T-cell (primary cell): ENCODE measurements at regions not wholly inside any gene's neighbourhood (a gene's known extent, or its start where the extent isn't known, plus 50 kb on each side); places are given as distances from the start of the nearest gene placed in this dataset.

Experiments
- ATAC-seq, 4 experiments: fragments of 200-7000 bp in 3 of 4; fragments of 150-1000 bp in 1 of 4; cut with Tn5 transposase; replicated peaks in 1 of 4; 1 replicate in 3 of 4; 2 replicates in 1 of 4; pipeline ENCODE4 v1.10.0; 2021; ENCODE audit warnings: moderate library complexity in 3 of 4, mild to moderate bottlenecking in 2 of 4, moderate number of reproducible peaks in 1 of 4
- CTCF ChIA-PET, 2 donors: fragments of 300-600 bp; sonication (Branson Sonifier 250); formaldehyde crosslinking; loops; one replicate each; lab custom pipeline; 2022; ENCODE audit warnings: antibody characterized with exemption in 2 of 2; lab: Charles Lee
- POLR2A ChIA-PET, 2 donors: fragments of 300-600 bp; sonication (Branson Sonifier 250); formaldehyde crosslinking; loops; one replicate each; lab custom pipeline; 2022; ENCODE audit warnings: antibody characterized with exemption in 2 of 2; lab: Charles Lee
- DNase-seq, 35 experiments: peaks; one replicate each; pipeline versions ENCODE4 v3.0.0 to v3.0.0-alpha.2; 2013 to 2023
- H3K27ac ChIP-seq: one replicate; pipeline ENCODE4 v1.5.1; 2013; ENCODE audit warnings: low read length
- H3K27me3 ChIP-seq, 2 experiments: replicated peaks in 1 of 2; 1 replicate in 1 of 2; 2 replicates in 1 of 2; pipeline versions ENCODE4 v1.6.1 to v1.7.0; 2013; ENCODE audit warnings: low read length in 1 of 2, mixed read lengths in 1 of 2; ENCODE audit not compliant: control insufficient read depth in 2 of 2, insufficient read depth in 2 of 2; ENCODE audit errors: extremely low read depth in 1 of 2
- H3K36me3 ChIP-seq, 2 donors: 1 replicate in 1 of 2; 2 replicates in 1 of 2; pipeline versions ENCODE4 v1.6.1 to v1.7.0; 2013; ENCODE audit warnings: low read length in 1 of 2; ENCODE audit not compliant: control insufficient read depth in 2 of 2, insufficient read depth in 1 of 2; ENCODE audit errors: extremely low read depth in 1 of 2
- H3K4me1 ChIP-seq, 2 experiments: 1 replicate in 1 of 2; 2 replicates in 1 of 2; pipeline versions ENCODE4 v1.6.1 to v1.7.0; 2013; ENCODE audit warnings: low read length in 2 of 2, mixed read lengths in 1 of 2; ENCODE audit not compliant: insufficient read depth in 2 of 2, control insufficient read depth in 1 of 2; ENCODE audit errors: extremely low read depth in 1 of 2
- H3K4me3 ChIP-seq, 2 donors: 1 replicate in 1 of 2; 2 replicates in 1 of 2; pipeline versions ENCODE4 v1.5.1 to v1.7.0; 2013; ENCODE audit warnings: mild to moderate bottlenecking in 2 of 2, low read length in 1 of 2, moderate library complexity in 1 of 2; ENCODE audit not compliant: control insufficient read depth in 1 of 2; ENCODE audit errors: extremely low read depth in 1 of 2
- H3K9me3 ChIP-seq: 2 replicates; pipeline ENCODE4 v1.7.0; 2013
- H3K27ac Mint-ChIP-seq, 2 donors: one replicate each; pipeline ENCODE4 v1.8.0; 2020 to 2021; ENCODE audit warnings: mild to moderate bottlenecking in 2 of 2, mixed read lengths in 2 of 2
- H3K27me3 Mint-ChIP-seq, 2 donors: one replicate each; pipeline ENCODE4 v1.8.0; 2021 to 2022; ENCODE audit warnings: mixed read lengths in 2 of 2
- H3K36me3 Mint-ChIP-seq: one replicate; pipeline ENCODE4 v1.8.0; 2021; ENCODE audit warnings: mixed read lengths
- H3K4me1 Mint-ChIP-seq, 3 donors: one replicate each; pipeline ENCODE4 v1.8.0; 2020 to 2022; ENCODE audit warnings: mixed read lengths in 3 of 3, mild to moderate bottlenecking in 1 of 3
- H3K4me3 Mint-ChIP-seq, 3 donors: one replicate each; pipeline ENCODE4 v1.8.0; 2020 to 2022; ENCODE audit warnings: mild to moderate bottlenecking in 3 of 3, mixed read lengths in 3 of 3, moderate library complexity in 3 of 3
- H3K9me3 Mint-ChIP-seq, 3 donors: one replicate each; pipeline ENCODE4 v1.8.0; 2020 to 2022; ENCODE audit warnings: mixed read lengths in 3 of 3
- WGBS: methylation state at CpG from one replicate; pipeline ENCODE4 v1.1.5; 2013; ENCODE audit warnings: missing lambda C conversion rate; ENCODE audit not compliant: insufficient coverage; 5-methylcytosine and 5-hydroxymethylcytosine counted together

DNA sequence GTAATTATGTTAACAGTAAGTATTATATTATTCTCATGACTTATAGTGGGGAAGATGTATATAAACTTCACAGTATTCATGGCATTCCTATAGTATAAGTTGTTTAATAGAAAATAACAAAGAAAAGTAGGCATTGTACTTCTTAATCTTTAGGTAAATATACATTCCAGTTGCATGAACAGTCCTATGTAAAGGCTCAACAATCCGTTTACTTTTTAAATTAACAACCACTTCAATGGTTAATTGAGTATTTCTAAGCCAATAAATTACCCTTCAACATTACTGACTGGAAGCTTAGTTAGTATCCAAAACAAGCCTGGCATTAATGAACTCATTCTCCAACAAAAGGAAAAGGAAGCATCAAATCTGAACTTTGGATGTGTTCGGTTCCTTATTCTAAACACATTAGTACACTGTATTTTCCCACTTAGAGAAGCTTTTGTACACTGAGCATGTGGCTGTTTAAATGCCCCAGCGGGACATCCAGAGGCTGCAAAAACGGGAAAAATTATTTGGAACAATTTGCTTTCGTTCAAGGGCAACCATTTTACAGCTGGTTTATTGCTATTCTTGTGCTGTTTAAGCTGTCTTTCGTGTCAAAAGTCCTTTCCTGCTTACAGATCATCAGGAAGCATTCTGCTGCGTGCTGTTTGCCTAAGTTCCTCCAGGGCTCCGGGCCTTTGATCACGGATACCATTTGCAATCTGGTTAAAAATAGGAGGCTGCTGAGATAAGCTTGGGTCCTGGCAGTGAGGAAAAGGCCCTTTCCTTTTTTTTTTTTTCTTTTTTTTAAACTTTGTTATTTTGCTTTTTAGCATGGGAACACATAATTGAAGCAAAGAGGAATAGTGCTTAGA, 460.3 kb downstream of the SPRY1 start:
- no peak for DNase-seq
- 13% methylated on average over 4 of the region's 9 CpGs for WGBS
- H3K36me3 Mint-ChIP-seq: no peaks in the 10 kb centered on the region
- Histone ChIP-seq H3K4me1 (no peaks in the 10 kb centered on the region), H3K4me3 (no peak overlapping the region), H3K27me3 (no peaks in the 10 kb centered on the region), H3K27ac (no peak overlapping the region), H3K36me3 (no peaks in the 10 kb centered on the region), H3K9me3 (no peaks in the 10 kb centered on the region)
- no peak overlapping the region for H3K27ac Mint-ChIP-seq
- no peak for ATAC-seq
- H3K4me3 Mint-ChIP-seq: no peak overlapping the region
- no peaks in the 10 kb centered on the region for H3K9me3 Mint-ChIP-seq
- H3K4me1 Mint-ChIP-seq: no peaks in the 10 kb centered on the region
- CTCF ChIA-PET: no interaction called here
- POLR2A ChIA-PET: interaction anchor here in 1 of 2 donors (0.7 kb wide), 1 partner anchor 65 kb away, joined by 4 read pairs; no protein-coding TSS in a partner anchor
- no peaks in the 10 kb centered on the region for H3K27me3 Mint-ChIP-seq

DNA sequence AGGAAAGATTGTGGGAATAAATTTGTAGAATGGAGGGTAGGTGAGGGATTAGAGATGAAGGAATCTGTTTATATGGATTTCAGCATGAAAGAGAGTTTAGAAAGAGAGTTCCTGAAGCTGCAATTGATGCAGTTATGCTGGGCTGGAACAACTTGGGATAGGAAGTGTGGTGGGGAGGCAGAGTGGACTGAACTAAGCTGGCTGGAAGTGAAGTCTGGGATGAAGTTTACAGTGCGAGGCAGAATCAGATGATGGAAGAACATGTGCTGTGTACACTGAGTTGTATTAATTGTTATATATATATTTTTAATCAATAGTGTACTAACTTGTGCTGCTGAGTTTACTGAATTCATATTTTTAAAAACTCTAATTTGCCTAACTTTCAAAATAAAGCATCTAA, 461.9 kb downstream of the SPRY1 start:
- H3K27ac Mint-ChIP-seq: no peak overlapping the region
- no peaks in the 10 kb centered on the region for H3K27me3 Mint-ChIP-seq
- H3K27me3 ChIP-seq: no peaks in the 10 kb centered on the region
- no peaks in the 10 kb centered on the region for H3K9me3 Mint-ChIP-seq
- no peak overlapping the region for H3K4me3 Mint-ChIP-seq
- DNase-seq: no peak
- H3K4me1 ChIP-seq: no peaks in the 10 kb centered on the region
- no peaks in the 10 kb centered on the region for H3K36me3 ChIP-seq
- no peak overlapping the region for H3K27ac ChIP-seq
- no CpG with 5 or more reads among the region's 1 CpG for WGBS
- H3K4me1 Mint-ChIP-seq: no peaks in the 10 kb centered on the region
- no peak overlapping the region for H3K4me3 ChIP-seq
- ChIA-PET POLR2A (no interaction called here), CTCF (no interaction called here)
- no peaks in the 10 kb centered on the region for H3K36me3 Mint-ChIP-seq
- H3K9me3 ChIP-seq: no peaks in the 10 kb centered on the region
- no peak for ATAC-seq

DNA sequence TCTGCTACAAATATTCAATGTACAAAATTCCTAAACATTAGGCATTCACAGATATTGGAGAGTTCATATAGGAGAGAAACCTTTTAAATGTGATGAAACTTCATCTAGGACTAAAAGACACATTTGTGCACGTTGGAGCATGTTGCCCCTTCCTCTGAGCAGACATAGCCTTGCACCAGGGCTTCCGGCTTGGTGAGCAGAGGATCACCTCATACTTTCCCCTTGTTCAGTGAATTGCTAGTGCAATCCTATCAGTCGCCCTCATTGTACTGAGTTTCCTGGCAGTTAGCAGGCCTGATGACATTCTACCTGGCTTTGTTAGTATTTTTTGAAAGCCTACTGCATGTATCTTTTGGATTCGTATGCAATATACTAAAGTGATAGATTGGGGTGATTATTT, 466.2 kb downstream of the SPRY1 start:
- Mint-ChIP-seq H3K4me3 (no peak overlapping the region), H3K36me3 (no peaks in the 10 kb centered on the region), H3K27me3 (no peaks in the 10 kb centered on the region), H3K27ac (no peak overlapping the region), H3K4me1 (no peaks in the 10 kb centered on the region), H3K9me3 (peaks cover 0 to under 1% (median 0%) of the 10 kb centered on the region in 3 donors)
- Histone ChIP-seq H3K4me3 (no peak overlapping the region), H3K36me3 (no peaks in the 10 kb centered on the region), H3K4me1 (no peaks in the 10 kb centered on the region), H3K9me3 (no peaks in the 10 kb centered on the region), H3K27me3 (no peaks in the 10 kb centered on the region), H3K27ac (no peak overlapping the region)
- 67% methylated on average over 1 of the region's 4 CpGs for WGBS
- no peak for DNase-seq
- no peak for ATAC-seq
- CTCF ChIA-PET: no interaction called here
- POLR2A ChIA-PET: no interaction called here

DNA sequence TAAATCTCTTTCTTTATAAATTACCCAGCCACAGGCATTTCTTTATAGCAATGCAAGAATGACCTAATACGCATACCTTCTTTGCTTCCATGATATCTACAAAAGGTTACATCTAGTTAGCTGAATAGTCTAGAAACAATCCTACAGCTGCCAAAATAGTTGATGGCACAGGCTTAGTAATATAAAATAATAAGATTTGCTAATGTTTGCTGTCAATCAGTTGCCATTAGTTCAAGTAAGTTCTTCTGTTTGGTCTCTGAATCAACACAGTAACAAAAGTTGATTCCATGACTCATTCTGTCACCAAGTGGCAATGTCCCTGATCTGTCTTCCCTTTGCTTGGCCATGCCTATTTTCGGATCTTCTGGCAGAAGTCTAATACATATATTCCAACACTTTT, 470.2 kb downstream of the SPRY1 start:
- no peak overlapping the region for H3K4me3 ChIP-seq
- Mint-ChIP-seq H3K27me3 (no peaks in the 10 kb centered on the region), H3K9me3 (peaks cover 0 to 4% (median 0%) of the 10 kb centered on the region in 3 donors), H3K27ac (no peak overlapping the region), H3K36me3 (no peaks in the 10 kb centered on the region), H3K4me1 (no peaks in the 10 kb centered on the region), H3K4me3 (no peak overlapping the region)
- H3K9me3 ChIP-seq: no peaks in the 10 kb centered on the region
- no peaks in the 10 kb centered on the region for H3K4me1 ChIP-seq
- no peaks in the 10 kb centered on the region for H3K36me3 ChIP-seq
- ChIA-PET CTCF (no interaction called here), POLR2A (no interaction called here)
- H3K27me3 ChIP-seq: no peaks in the 10 kb centered on the region
- no peak for DNase-seq
- no peak overlapping the region for H3K27ac ChIP-seq
- ATAC-seq: no peak
- 60% methylated on average over 1 of the region's 2 CpGs for WGBS

DNA sequence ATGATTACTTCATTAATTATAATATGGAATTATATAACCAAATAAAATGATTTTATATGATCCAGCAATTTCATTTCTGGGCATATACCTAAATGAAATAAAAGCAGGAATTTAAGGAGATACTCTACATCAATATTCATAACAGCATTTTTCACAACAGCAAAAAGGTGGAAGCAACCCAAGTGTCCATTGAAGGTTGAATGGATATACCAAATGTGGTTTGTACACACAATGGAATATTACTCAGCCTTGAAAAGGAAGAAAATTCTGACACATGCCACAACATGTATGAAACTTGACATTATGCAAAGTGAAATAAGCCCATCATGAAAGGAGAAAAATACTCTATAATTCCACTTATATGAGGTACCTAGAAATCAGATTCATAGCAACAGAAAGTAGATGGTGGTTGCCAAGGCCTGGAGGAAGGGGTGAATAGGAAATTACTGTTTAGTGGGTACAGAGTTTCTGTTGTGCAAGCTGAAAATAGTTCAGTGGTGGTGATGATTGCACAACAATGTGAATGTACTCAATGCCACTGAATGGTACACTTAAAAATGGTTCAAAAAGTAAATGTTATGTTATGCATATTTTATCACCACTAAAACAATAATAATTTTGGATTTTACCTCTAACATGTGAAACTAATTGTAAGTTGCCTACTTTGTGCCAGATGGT, 471.5 kb downstream of the SPRY1 start:
- Mint-ChIP-seq H3K4me3 (no peak overlapping the region), H3K9me3 (peaks cover 0 to 4% (median 0%) of the 10 kb centered on the region in 3 donors), H3K36me3 (no peaks in the 10 kb centered on the region), H3K27ac (no peak overlapping the region), H3K27me3 (no peaks in the 10 kb centered on the region), H3K4me1 (no peaks in the 10 kb centered on the region)
- Histone ChIP-seq H3K27ac (no peak overlapping the region), H3K9me3 (no peaks in the 10 kb centered on the region), H3K4me1 (no peaks in the 10 kb centered on the region), H3K4me3 (no peak overlapping the region), H3K27me3 (no peaks in the 10 kb centered on the region), H3K36me3 (no peaks in the 10 kb centered on the region)
- CTCF ChIA-PET: no interaction called here
- no peak for DNase-seq
- POLR2A ChIA-PET: no interaction called here
- ATAC-seq: no peak

DNA sequence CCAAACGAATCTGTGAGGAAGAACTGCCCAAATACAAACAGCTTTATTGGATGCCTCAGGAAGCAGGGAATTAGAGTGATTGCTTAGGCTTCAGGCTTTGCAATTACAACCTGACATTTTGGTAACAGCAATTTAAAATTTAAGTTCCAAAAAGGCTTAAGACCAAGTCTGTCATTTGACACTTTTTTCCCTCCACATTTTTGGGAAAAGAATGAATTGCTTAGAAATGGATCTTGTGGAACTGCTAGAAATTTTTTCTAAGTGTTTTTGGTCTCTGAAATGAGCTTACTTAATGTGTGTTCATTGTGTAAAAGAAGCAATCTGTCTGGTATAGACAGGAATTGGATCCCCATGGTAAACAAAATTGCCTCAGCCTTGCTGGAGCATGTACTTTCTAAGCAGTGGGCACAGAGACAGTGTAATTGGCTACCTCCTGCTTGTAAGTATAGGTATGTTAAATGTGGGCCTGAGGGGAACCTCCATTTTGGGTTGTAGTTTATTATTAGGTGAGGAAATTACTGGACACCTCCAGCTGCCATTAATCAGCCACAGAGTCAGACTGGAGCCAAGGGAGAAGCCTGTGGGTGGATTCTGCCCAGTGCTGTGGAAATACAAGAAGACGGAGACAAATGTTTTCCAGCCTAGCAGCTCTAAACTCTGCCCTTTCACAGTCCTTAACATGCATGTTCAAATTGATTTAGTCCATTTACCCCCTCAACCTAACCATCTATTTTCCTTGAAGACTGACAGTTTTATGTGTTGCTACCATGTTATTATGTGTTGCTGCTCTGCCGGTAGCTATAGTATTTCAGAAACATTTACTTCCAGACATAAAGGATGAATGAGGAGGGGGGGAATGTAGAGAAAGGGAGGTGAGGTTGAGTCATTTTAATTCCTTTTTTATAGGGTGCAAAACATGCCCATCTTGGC, 473.0 kb downstream of the SPRY1 start:
- no peaks in the 10 kb centered on the region for H3K4me1 Mint-ChIP-seq
- Histone ChIP-seq H3K4me1 (no peaks in the 10 kb centered on the region), H3K9me3 (no peaks in the 10 kb centered on the region), H3K27ac (no peak overlapping the region), H3K36me3 (no peaks in the 10 kb centered on the region), H3K4me3 (no peak overlapping the region), H3K27me3 (no peaks in the 10 kb centered on the region)
- CTCF ChIA-PET: interaction anchor here (0.5 to 0.7 kb wide), 2 partner anchors 10 to 767 kb away, joined by 3 read pairs; no protein-coding TSS in a partner anchor
- peaks cover 0 to 2% of the 10 kb centered on the region in 2 donors for H3K27me3 Mint-ChIP-seq
- POLR2A ChIA-PET: no interaction called here
- whole genome bisulfite sequencing: no CpG with 5 or more reads among the region's 3 CpGs
- peaks cover 0 to 4% (median 0%) of the 10 kb centered on the region in 3 donors for H3K9me3 Mint-ChIP-seq
- H3K4me3 Mint-ChIP-seq: no peak overlapping the region
- H3K27ac Mint-ChIP-seq: no peak overlapping the region
- no peaks in the 10 kb centered on the region for H3K36me3 Mint-ChIP-seq
- DNase-seq (no peak), ATAC-seq (no peak)
